GM23338 (cell line): ENCODE measurements at regions not wholly inside any gene's neighbourhood (a gene's known extent, or its start where the extent isn't known, plus 50 kb on each side); places are given as distances from the start of the nearest gene placed in this dataset.

Experiments used
- ATAC-seq: fragments of 200-7000 bp; cut with Tn5 transposase; 3 replicates; pipeline ENCODE4 v1.9.1; 2020
- DNase-seq: peaks from one replicate; pipeline ENCODE4 v3.0.0-alpha.2; 2015; ENCODE audit warnings: low spot score
- H2AFZ ChIP-seq: fragments of 200-600 bp; sonication (generic); 2 replicates; pipeline ENCODE4 v1.8.0; 2016; ENCODE audit warnings: antibody characterized with exemption, mild to moderate bottlenecking, moderate library complexity
- H3F3A ChIP-seq: fragments of 200-600 bp; sonication (generic); replicated peaks from 2 replicates; pipeline ENCODE4 v1.8.0; 2017; ENCODE audit warnings: antibody characterized with exemption, mixed run types, low read depth
- H3K27ac ChIP-seq: fragments of 200-600 bp; sonication (generic); 2 replicates; pipeline ENCODE4 v1.6.1; 2016; ENCODE audit warnings: low read depth
- H3K27me3 ChIP-seq: fragments of 200-600 bp; sonication (generic); 2 replicates; pipeline ENCODE4 v1.8.0; 2016; ENCODE audit warnings: mild to moderate bottlenecking, mixed run types, moderate library complexity; ENCODE audit not compliant: insufficient read depth
- H3K36me3 ChIP-seq: fragments of 200-600 bp; sonication (generic); 2 replicates; pipeline ENCODE4 v1.8.0; 2016; ENCODE audit warnings: mild to moderate bottlenecking; ENCODE audit not compliant: insufficient read depth
- H3K4me1 ChIP-seq: fragments of 200-600 bp; sonication (generic); 2 replicates; pipeline ENCODE4 v1.8.0; 2016; ENCODE audit warnings: mild to moderate bottlenecking, moderate library complexity; ENCODE audit not compliant: insufficient read depth
- H3K4me2 ChIP-seq: fragments of 200-600 bp; sonication (generic); 2 replicates; pipeline ENCODE4 v1.7.1; 2017; ENCODE audit warnings: mixed run types
- H3K4me3 ChIP-seq: fragments of 200-600 bp; sonication (generic); 2 replicates; pipeline ENCODE4 v1.6.1; 2016; ENCODE audit warnings: mixed run types
- H3K79me2 ChIP-seq: fragments of 200-600 bp; sonication (generic); replicated peaks from 2 replicates; pipeline ENCODE4 v1.8.0; 2017; ENCODE audit warnings: mild to moderate bottlenecking; ENCODE audit not compliant: insufficient read depth
- H3K9me2 ChIP-seq: fragments of 200-600 bp; sonication (generic); 2 replicates; pipeline ENCODE4 v1.8.0; 2017; ENCODE audit not compliant: insufficient read depth
- H4K20me1 ChIP-seq: fragments of 200-600 bp; sonication (generic); replicated peaks from 2 replicates; pipeline ENCODE4 v1.8.0; 2017; ENCODE audit warnings: mild to moderate bottlenecking; ENCODE audit not compliant: insufficient read depth
- H3K27ac Mint-ChIP-seq: 2 replicates; pipeline ENCODE4 v1.8.0; 2020; ENCODE audit warnings: inconsistent platforms, mild to moderate bottlenecking, moderate library complexity, mixed read lengths
- H3K27me3 Mint-ChIP-seq: 3 replicates; pipeline ENCODE4 v1.8.0; 2022; ENCODE audit warnings: low read depth, mild to moderate bottlenecking, moderate library complexity, mixed read lengths, inconsistent platforms; ENCODE audit not compliant: insufficient read depth, poor library complexity
- H3K36me3 Mint-ChIP-seq: 3 replicates; pipeline ENCODE4 v1.8.0; 2021; ENCODE audit warnings: low read depth, mild to moderate bottlenecking, inconsistent platforms, moderate library complexity, mixed read lengths
- H3K4me1 Mint-ChIP-seq: 3 replicates; pipeline ENCODE4 v1.8.0; 2020; ENCODE audit warnings: mild to moderate bottlenecking, inconsistent platforms, mixed read lengths
- H3K4me3 Mint-ChIP-seq: 3 replicates; pipeline ENCODE4 v1.8.0; 2021; ENCODE audit warnings: moderate library complexity, mild to moderate bottlenecking, inconsistent platforms, mixed read lengths
- H3K9me3 Mint-ChIP-seq: 3 replicates; pipeline ENCODE4 v1.8.0; 2020; ENCODE audit warnings: moderate library complexity, mild to moderate bottlenecking, inconsistent platforms, mixed read lengths
- CTCF ChIP-seq, 2 experiments: fragments of 200-600 bp in 1 of 2; sonication (generic) in 1 of 2; conservative IDR thresholded peaks; 2 replicates each; pipeline versions ENCODE4 v1.5.1 to v1.6.1; 2016 to 2017; ENCODE audit warnings: antibody characterized with exemption in 2 of 2, low read depth in 2 of 2, mild to moderate bottlenecking in 2 of 2, moderate library complexity in 1 of 2
- EZH2phosphoT487 ChIP-seq: fragments of 200-600 bp; sonication (generic); IDR thresholded peaks from one replicate; pipeline ENCODE4 v1.8.1; 2018; ENCODE audit warnings: antibody characterized with exemption; ENCODE audit not compliant: unreplicated experiment
- JUNB ChIP-seq: IDR thresholded peaks from one replicate; pipeline ENCODE4 v1.6.1; 2016; ENCODE audit warnings: antibody characterized with exemption; ENCODE audit not compliant: unreplicated experiment

DNA sequence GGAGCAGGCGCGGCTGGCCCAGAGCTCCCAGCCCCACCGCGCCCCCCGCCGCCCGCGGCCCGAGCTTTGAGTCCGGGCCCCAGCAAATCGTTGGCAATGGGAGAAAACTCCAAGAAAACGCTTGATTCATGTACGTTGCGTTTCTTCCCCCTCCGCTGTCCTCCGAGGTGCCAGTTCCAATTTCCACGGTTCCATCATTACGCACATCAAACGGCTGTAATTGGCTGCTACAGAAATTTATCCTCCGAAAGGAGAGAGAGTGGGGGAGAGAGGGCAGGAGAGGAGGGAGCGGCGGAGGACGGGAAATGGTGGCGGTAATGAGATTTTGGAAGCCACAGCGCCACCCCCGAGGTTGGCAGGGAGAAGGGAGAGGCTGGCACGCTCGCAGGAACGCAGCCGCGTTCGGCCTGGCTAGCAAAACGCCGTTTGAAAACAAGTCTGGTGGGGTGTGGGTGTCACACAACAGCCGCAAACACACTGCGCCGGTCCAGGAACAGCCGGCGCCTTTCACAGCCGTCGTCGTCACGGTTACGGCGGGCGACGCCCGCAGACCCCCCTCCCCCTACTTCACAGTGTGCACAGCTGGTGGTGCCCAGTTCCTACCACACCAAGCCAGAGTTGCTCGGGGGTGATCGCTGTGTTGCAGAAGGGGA, 57.5 kb downstream of the UNCX start:
- H3K79me2 ChIP-seq, result no peaks in the 10 kb centered on the region
- ATAC-seq, result peak; percentile 63
- no peak overlapping the region for H3K27ac ChIP-seq
- peak; percentile 41 for DNase-seq
- H3K36me3 ChIP-seq, result no peaks in the 10 kb centered on the region
- TF ChIP-seq CTCF (conservative IDR thresholded peaks at IDR 0.05; ENCODE audit: low read depth in 2 of 2) (peak in 1 of 2 experiments; percentile 20; a peak in 1 of 4 replicates), EZH2phosphoT487 (no peak)
- Mint-ChIP-seq H3K36me3 (no peaks in the 10 kb centered on the region), H3K27me3 (peaks cover 18% of the 10 kb centered on the region), H3K27ac (no peak overlapping the region), H3K4me1 (no peaks in the 10 kb centered on the region; the same call in 2 of the 3 replicates), H3K9me3 (no peaks in the 10 kb centered on the region), H3K4me3 (peak overlapping the region; percentile 76)
- peak overlapping the region; percentile 73 for H3K4me2 ChIP-seq
- H3K9me2 ChIP-seq, result no peaks in the 10 kb centered on the region
- H2AFZ ChIP-seq, result peak overlapping the region; percentile 69; the same call in 1 of the 2 replicates
- H3K4me3 ChIP-seq, result peak overlapping the region; percentile 49
- no peaks in the 10 kb centered on the region; the same call in 1 of the 2 replicates for H3K4me1 ChIP-seq
- no peaks in the 10 kb centered on the region for H3K27me3 ChIP-seq
- 0 out of 2 replicates have a peak, but pooled peaks cover 4% of the 10 kb centered on the region for H3F3A ChIP-seq
- H4K20me1 ChIP-seq, result no peaks in the 10 kb centered on the region

DNA sequence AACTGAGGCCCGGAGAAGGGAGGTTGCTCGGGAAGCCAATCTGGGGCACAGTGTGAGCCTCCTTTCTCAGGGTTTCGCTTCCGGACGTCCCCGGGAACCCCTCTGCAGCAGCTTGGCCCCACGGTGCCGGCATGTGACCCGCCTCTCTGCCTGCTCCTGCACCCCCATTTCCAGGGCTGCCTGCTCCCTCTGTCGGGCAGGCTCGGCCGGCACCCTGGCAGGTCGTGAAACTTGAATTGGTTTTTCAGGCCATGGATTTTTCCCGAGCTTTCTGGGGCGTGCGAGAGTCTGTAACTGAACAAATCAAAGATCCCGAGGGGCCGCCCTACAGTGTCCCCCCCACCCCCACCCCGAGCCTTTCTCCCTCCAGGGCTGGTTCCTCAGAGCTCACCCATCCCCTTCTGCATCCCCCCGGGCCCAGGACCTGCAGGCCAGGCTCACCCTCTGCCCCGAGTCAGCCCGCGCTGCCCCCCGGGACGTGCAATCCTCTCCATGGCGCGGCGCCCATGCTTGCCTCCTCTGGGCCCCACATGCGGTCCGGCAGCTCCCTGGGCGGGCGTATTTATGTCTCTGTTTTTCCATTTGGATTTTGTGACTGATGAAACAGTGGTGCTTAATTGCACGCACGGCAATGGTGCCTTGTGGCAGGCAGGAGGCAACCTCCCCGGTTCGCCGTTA, 58.1 kb downstream of the UNCX start:
- H3K4me3 ChIP-seq, result peak overlapping the region; percentile 49
- no peaks in the 10 kb centered on the region for H3K36me3 Mint-ChIP-seq
- H3K27me3 ChIP-seq, result no peaks in the 10 kb centered on the region
- H3K9me2 ChIP-seq, result no peaks in the 10 kb centered on the region
- H2AFZ ChIP-seq, result peak overlapping the region; percentile 69; the same call in 1 of the 2 replicates
- peaks cover 17% of the 10 kb centered on the region for H3K27me3 Mint-ChIP-seq
- peak overlapping the region; percentile 73 for H3K4me2 ChIP-seq
- no peaks in the 10 kb centered on the region; the same call in 1 of the 2 replicates for H3K4me1 ChIP-seq
- H3F3A ChIP-seq, result 0 out of 2 replicates have a peak, but pooled peaks cover 4% of the 10 kb centered on the region
- H3K27ac ChIP-seq, result no peak overlapping the region
- ATAC-seq (peak; percentile 30), DNase-seq (no peak)
- TF ChIP-seq CTCF (conservative IDR thresholded peaks at IDR 0.05; ENCODE audit: low read depth in 2 of 2) (peak in 1 of 2 experiments; percentile 14; a peak in 1 of 4 replicates), JUNB (no peak)
- no peaks in the 10 kb centered on the region for H3K9me3 Mint-ChIP-seq
- no peaks in the 10 kb centered on the region for H3K36me3 ChIP-seq
- H3K4me1 Mint-ChIP-seq, result no peaks in the 10 kb centered on the region; the same call in 2 of the 3 replicates
- H3K4me3 Mint-ChIP-seq, result peak overlapping the region; percentile 76
- H3K79me2 ChIP-seq, result no peaks in the 10 kb centered on the region
- H3K27ac Mint-ChIP-seq, result no peak overlapping the region
- no peaks in the 10 kb centered on the region for H4K20me1 ChIP-seq
